ENCODE measurements at regions not wholly inside any gene's neighbourhood (a gene's known extent, or its start where the extent isn't known, plus 50 kb on each side); places are given as distances from the start of the nearest gene placed in this dataset.

DNA sequence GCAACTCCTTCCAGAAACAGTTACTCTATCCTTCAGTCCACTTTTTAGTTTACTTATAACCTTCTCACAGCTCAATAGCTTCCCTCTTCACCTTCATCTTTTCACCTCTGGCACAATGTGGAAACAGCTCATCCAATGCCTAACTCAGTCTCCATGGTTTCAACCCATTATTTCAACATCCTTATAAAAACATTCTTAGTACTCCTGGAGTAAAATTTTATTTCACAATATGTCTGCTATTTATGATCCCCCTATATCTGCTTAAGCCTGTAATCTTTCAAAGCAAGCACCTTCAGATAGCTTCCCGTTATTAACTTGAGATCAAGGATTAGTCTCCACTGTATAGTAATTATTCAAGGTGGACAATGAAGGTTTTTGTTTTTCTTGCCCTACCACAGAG is 156.3 kb downstream of the GASK1B start:
- TF ChIP-seq, protein P1, sequence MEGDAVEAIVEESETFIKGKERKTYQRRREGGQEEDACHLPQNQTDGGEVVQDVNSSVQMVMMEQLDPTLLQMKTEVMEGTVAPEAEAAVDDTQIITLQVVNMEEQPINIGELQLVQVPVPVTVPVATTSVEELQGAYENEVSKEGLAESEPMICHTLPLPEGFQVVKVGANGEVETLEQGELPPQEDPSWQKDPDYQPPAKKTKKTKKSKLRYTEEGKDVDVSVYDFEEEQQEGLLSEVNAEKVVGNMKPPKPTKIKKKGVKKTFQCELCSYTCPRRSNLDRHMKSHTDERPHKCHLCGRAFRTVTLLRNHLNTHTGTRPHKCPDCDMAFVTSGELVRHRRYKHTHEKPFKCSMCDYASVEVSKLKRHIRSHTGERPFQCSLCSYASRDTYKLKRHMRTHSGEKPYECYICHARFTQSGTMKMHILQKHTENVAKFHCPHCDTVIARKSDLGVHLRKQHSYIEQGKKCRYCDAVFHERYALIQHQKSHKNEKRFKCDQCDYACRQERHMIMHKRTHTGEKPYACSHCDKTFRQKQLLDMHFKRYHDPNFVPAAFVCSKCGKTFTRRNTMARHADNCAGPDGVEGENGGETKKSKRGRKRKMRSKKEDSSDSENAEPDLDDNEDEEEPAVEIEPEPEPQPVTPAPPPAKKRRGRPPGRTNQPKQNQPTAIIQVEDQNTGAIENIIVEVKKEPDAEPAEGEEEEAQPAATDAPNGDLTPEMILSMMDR (IDR thresholded peaks at IDR 0.05): no peak
- no peak for TF ChIP-seq POLR2A (IDR thresholded peaks at IDR 0.05)

All from esophagus squamous epithelium (tissue), 4 donors.